ENCODE measurements at regions not wholly inside any gene's neighbourhood (a gene's known extent, or its start where the extent isn't known, plus 50 kb on each side); places are given as distances from the start of the nearest gene placed in this dataset.

GRCh38 chr15:53872410-53872809 is 105.8 kb upstream of the UNC13C start:
- Histone ChIP-seq H3K4me1 (ENCODE audit: insufficient read depth, low read length) (no peaks in the 10 kb centered on the region), H3K4me3 (ENCODE audit: low read length) (no peak overlapping the region), H3K27me3 (ENCODE audit: insufficient read depth, low read length) (no peaks in the 10 kb centered on the region), H3K36me3 (ENCODE audit: insufficient read depth, low read length) (no peaks in the 10 kb centered on the region), H2AFZ (ENCODE audit: low read depth, low read length) (no peak overlapping the region), H3K9me3 (ENCODE audit: low read length) (no peaks in the 10 kb centered on the region)

- H3K9me3 ChIP-seq (ENCODE audit: low read length): no peaks in the 10 kb centered on the region
- peaks cover 2% of the 10 kb centered on the region for H3K27me3 ChIP-seq (ENCODE audit: insufficient read depth, low read length)
- no peaks in the 10 kb centered on the region for H3K36me3 ChIP-seq (ENCODE audit: insufficient read depth, low read length)
- H3K4me1 ChIP-seq (ENCODE audit: insufficient read depth, low read length): no peaks in the 10 kb centered on the region
- H2AFZ ChIP-seq (ENCODE audit: low read depth, low read length): no peak overlapping the region
- no peak overlapping the region for H3K4me3 ChIP-seq (ENCODE audit: low read length)
These were observed 108.5 kb upstream of the UNC13C start for GRCh38 chr15:53869806-53870073.

- H3K27me3 ChIP-seq (ENCODE audit: insufficient read depth, low read length): peaks cover 2% of the 10 kb centered on the region
- no peak overlapping the region for H2AFZ ChIP-seq (ENCODE audit: low read depth, low read length)
- H3K9me3 ChIP-seq (ENCODE audit: low read length): no peaks in the 10 kb centered on the region
- H3K4me3 ChIP-seq (ENCODE audit: low read length): no peak overlapping the region
- no peaks in the 10 kb centered on the region for H3K4me1 ChIP-seq (ENCODE audit: insufficient read depth, low read length)
- no peaks in the 10 kb centered on the region for H3K36me3 ChIP-seq (ENCODE audit: insufficient read depth, low read length)
These were observed 109.0 kb upstream of the UNC13C start for GRCh38 chr15:53869044-53869805.

- Histone ChIP-seq H3K4me3 (ENCODE audit: low read length) (no peak overlapping the region), H2AFZ (ENCODE audit: low read depth, low read length) (no peak overlapping the region), H3K27me3 (ENCODE audit: insufficient read depth, low read length) (peaks cover 2% of the 10 kb centered on the region), H3K9me3 (ENCODE audit: low read length) (no peaks in the 10 kb centered on the region), H3K36me3 (ENCODE audit: insufficient read depth, low read length) (no peaks in the 10 kb centered on the region), H3K4me1 (ENCODE audit: insufficient read depth, low read length) (no peaks in the 10 kb centered on the region)
These were observed 102.9 kb upstream of the WDR72 start for GRCh38 chr15:53862386-53862785.

DNA sequence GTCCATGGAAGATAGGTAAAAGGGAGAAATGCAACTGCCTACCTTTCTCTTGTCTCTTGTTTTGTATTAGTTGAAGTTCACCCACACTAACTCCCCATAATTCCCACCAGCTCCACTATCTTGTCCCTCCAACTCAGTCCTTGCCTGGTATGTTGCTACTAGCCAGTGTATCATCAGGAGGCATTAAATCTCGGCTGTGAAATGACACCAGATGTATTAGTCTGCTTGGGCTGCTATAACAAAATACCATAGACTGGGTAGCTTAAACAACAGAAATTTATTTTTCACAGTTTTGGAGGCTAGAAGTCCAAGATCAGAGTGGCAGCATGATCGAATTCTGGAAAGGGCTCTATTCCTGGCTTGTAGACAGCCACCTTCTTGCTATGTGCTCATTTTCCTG is 102.3 kb upstream of the WDR72 start:
- Histone ChIP-seq H3K9me3 (ENCODE audit: low read length) (no peaks in the 10 kb centered on the region), H3K36me3 (ENCODE audit: insufficient read depth, low read length) (no peaks in the 10 kb centered on the region), H3K4me3 (ENCODE audit: low read length) (no peak overlapping the region), H2AFZ (ENCODE audit: low read depth, low read length) (no peak overlapping the region), H3K27me3 (ENCODE audit: insufficient read depth, low read length) (peaks cover 2% of the 10 kb centered on the region), H3K4me1 (ENCODE audit: insufficient read depth, low read length) (no peaks in the 10 kb centered on the region)

- no peak overlapping the region for H3K4me3 ChIP-seq (ENCODE audit: low read length)
- no peaks in the 10 kb centered on the region for H3K36me3 ChIP-seq (ENCODE audit: insufficient read depth, low read length)
- no peaks in the 10 kb centered on the region for H3K27me3 ChIP-seq (ENCODE audit: insufficient read depth, low read length)
- H2AFZ ChIP-seq (ENCODE audit: low read depth, low read length): no peak overlapping the region
- no peaks in the 10 kb centered on the region for H3K4me1 ChIP-seq (ENCODE audit: insufficient read depth, low read length)
- no peaks in the 10 kb centered on the region for H3K9me3 ChIP-seq (ENCODE audit: low read length)
These were observed 91.8 kb upstream of the WDR72 start for GRCh38 chr15:53851110-53851848.

GRCh38 chr15:53847745-53848144 is 88.3 kb upstream of the WDR72 start:
- no peak overlapping the region for H2AFZ ChIP-seq (ENCODE audit: low read depth, low read length)
- H3K4me3 ChIP-seq (ENCODE audit: low read length): no peak overlapping the region
- no peaks in the 10 kb centered on the region for H3K4me1 ChIP-seq (ENCODE audit: insufficient read depth, low read length)
- no peaks in the 10 kb centered on the region for H3K27me3 ChIP-seq (ENCODE audit: insufficient read depth, low read length)
- H3K9me3 ChIP-seq (ENCODE audit: low read length): no peaks in the 10 kb centered on the region
- no peaks in the 10 kb centered on the region for H3K36me3 ChIP-seq (ENCODE audit: insufficient read depth, low read length)

DNA sequence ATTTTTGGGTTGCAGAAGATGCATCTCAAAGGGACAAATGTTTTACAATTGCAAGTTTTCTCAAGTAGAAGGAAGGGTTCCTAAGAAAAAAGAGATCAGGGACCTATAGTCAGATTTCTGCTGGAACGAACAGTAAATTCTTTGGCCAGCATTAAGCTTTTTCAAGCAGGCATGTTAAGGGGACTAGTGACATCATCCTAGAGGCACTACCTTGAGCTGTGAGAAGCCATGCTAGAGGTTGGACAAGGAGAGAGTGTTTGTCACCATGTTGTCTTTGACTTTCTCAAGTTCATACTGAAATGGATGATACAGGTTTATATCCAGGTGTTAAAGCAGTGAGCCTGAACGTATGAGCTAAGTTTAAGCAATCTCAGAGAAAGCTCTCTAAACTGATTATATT is 85.2 kb upstream of the WDR72 start:
- no peaks in the 10 kb centered on the region for H3K36me3 ChIP-seq (ENCODE audit: insufficient read depth, low read length)
- H3K9me3 ChIP-seq (ENCODE audit: low read length): no peaks in the 10 kb centered on the region
- no peaks in the 10 kb centered on the region for H3K4me1 ChIP-seq (ENCODE audit: insufficient read depth, low read length)
- no peak overlapping the region for H3K4me3 ChIP-seq (ENCODE audit: low read length)
- H2AFZ ChIP-seq (ENCODE audit: low read depth, low read length): no peak overlapping the region
- no peaks in the 10 kb centered on the region for H3K27me3 ChIP-seq (ENCODE audit: insufficient read depth, low read length)

DNA sequence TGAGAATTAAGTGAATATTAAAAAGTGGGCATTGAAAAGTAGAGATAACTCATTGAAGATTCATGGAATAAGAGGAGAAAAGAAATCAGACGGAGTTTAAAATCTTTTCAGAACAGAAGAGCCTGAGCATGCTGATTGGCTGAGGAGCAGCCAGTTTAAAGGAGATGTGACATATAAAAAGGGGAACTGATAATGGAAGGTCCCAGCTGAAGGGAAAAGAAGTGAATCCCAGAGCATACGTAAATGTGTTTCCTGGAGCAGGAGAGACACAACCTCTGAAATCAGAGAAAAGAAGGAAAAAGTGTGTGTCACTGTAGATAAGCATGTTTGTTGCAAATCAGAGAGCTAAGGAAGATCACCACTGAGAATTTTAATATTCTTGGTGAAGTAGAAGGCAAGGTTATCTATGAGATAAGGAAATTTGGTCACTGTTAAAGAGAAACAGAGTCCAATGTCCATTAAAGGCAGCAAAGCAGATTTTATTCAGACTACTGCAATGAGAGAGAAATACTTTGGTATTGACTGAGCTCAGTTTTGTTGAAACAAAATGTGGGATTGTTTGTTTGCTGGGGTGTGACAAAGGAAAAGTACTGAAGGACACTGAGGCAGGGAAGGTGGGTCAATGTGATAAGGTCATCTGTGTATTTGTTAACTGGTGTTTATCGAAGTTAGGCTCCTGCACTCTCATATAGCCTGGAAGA is 84.6 kb upstream of the WDR72 start:
- no peak overlapping the region for H3K4me3 ChIP-seq (ENCODE audit: low read length)
- H3K36me3 ChIP-seq (ENCODE audit: insufficient read depth, low read length): no peaks in the 10 kb centered on the region
- no peaks in the 10 kb centered on the region for H3K4me1 ChIP-seq (ENCODE audit: insufficient read depth, low read length)
- H3K27me3 ChIP-seq (ENCODE audit: insufficient read depth, low read length): no peaks in the 10 kb centered on the region
- no peak overlapping the region for H2AFZ ChIP-seq (ENCODE audit: low read depth, low read length)
- no peaks in the 10 kb centered on the region for H3K9me3 ChIP-seq (ENCODE audit: low read length)

GRCh38 chr15:53843166-53843565 is 83.7 kb upstream of the WDR72 start:
- H3K27me3 ChIP-seq (ENCODE audit: insufficient read depth, low read length): no peaks in the 10 kb centered on the region

GRCh38 chr15:53841651-53842050 is 82.2 kb upstream of the WDR72 start:
- no peaks in the 10 kb centered on the region for H3K9me3 ChIP-seq (ENCODE audit: low read length)
- H2AFZ ChIP-seq (ENCODE audit: low read depth, low read length): no peak overlapping the region
- no peaks in the 10 kb centered on the region for H3K36me3 ChIP-seq (ENCODE audit: insufficient read depth, low read length)
- no peak overlapping the region for H3K4me3 ChIP-seq (ENCODE audit: low read length)
- no peaks in the 10 kb centered on the region for H3K27me3 ChIP-seq (ENCODE audit: insufficient read depth, low read length)
- H3K4me1 ChIP-seq (ENCODE audit: insufficient read depth, low read length): no peaks in the 10 kb centered on the region

More at GRCh38 chr15:53843166-53843565, 83.7 kb upstream of the WDR72 start:
- Histone ChIP-seq H3K4me3 (ENCODE audit: low read length) (no peak overlapping the region), H2AFZ (ENCODE audit: low read depth, low read length) (no peak overlapping the region), H3K9me3 (ENCODE audit: low read length) (no peaks in the 10 kb centered on the region), H3K4me1 (ENCODE audit: insufficient read depth, low read length) (no peaks in the 10 kb centered on the region), H3K36me3 (ENCODE audit: insufficient read depth, low read length) (no peaks in the 10 kb centered on the region)

- no peaks in the 10 kb centered on the region for H3K36me3 ChIP-seq (ENCODE audit: insufficient read depth, low read length)
- H3K27me3 ChIP-seq (ENCODE audit: insufficient read depth, low read length): no peaks in the 10 kb centered on the region
- H3K9me3 ChIP-seq (ENCODE audit: low read length): no peaks in the 10 kb centered on the region
- H3K4me1 ChIP-seq (ENCODE audit: insufficient read depth, low read length): no peaks in the 10 kb centered on the region
- H3K4me3 ChIP-seq (ENCODE audit: low read length): no peak overlapping the region
- no peak overlapping the region for H2AFZ ChIP-seq (ENCODE audit: low read depth, low read length)
These were observed 81.2 kb upstream of the WDR72 start for GRCh38 chr15:53840681-53841080.

DNA sequence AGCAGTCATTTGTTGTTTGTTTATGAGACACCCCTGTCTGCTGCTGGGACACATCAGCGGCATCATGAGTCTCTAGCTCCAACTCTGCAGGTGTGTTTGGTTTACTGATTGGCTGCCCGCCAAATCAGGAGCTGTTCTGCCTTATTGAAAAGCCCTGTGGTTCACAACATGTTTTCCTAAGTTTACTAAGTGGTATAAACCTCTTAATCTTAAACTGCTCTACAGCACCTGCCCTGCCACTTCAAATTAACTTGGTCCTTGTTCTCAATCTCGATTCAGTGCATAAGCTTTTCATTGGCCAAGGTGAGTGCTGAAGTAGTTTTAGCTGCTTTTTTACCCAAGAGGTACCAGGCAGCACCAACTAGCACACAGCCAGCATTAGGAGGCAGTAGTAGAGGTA is 77.8 kb upstream of the WDR72 start:
- H3K9me3 ChIP-seq (ENCODE audit: low read length): no peaks in the 10 kb centered on the region
- no peak overlapping the region for H2AFZ ChIP-seq (ENCODE audit: low read depth, low read length)
- H3K27me3 ChIP-seq (ENCODE audit: insufficient read depth, low read length): peaks cover 2% of the 10 kb centered on the region
- H3K4me3 ChIP-seq (ENCODE audit: low read length): no peak overlapping the region
- no peaks in the 10 kb centered on the region for H3K36me3 ChIP-seq (ENCODE audit: insufficient read depth, low read length)
- H3K4me1 ChIP-seq (ENCODE audit: insufficient read depth, low read length): no peaks in the 10 kb centered on the region
